ENCODE measurements at regions not wholly inside any gene's neighbourhood (a gene's known extent, or its start where the extent isn't known, plus 50 kb on each side); places are given as distances from the start of the nearest gene placed in this dataset.

DNA sequence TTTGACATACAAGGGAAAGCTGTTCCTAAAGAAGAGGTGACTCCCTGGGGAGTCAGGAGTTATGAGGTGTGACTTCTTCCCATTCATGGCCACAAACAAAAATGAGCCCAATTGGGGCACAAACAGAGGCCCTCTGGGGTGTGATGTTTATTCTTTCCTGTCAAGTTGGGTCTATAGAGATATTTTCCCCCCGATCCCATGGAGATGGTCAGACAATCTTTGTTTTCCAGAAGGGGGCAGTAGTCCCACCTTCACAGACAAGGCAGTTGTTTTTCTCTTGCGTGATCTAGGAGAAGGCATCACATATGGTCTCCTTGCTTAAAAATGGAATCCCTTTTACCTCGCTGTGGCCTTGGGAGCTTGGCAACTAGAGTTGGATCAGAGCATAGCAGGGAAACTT, 110.3 kb downstream of the MFSD1 start (continued):
- TF ChIP-seq, protein P1, sequence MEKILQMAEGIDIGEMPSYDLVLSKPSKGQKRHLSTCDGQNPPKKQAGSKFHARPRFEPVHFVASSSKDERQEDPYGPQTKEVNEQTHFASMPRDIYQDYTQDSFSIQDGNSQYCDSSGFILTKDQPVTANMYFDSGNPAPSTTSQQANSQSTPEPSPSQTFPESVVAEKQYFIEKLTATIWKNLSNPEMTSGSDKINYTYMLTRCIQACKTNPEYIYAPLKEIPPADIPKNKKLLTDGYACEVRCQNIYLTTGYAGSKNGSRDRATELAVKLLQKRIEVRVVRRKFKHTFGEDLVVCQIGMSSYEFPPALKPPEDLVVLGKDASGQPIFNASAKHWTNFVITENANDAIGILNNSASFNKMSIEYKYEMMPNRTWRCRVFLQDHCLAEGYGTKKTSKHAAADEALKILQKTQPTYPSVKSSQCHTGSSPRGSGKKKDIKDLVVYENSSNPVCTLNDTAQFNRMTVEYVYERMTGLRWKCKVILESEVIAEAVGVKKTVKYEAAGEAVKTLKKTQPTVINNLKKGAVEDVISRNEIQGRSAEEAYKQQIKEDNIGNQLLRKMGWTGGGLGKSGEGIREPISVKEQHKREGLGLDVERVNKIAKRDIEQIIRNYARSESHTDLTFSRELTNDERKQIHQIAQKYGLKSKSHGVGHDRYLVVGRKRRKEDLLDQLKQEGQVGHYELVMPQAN (IDR thresholded peaks at IDR 0.05; ENCODE audit: borderline replicate concordance) = no peak
- TF ChIP-seq FOS (IDR thresholded peaks at IDR 0.05; ENCODE audit: extremely low read depth, insufficient read length) = no peak
- no peak for TF ChIP-seq ZNF143 (CRISPR knock-in tag; IDR thresholded peaks at IDR 0.05)
- TF ChIP-seq NR2C1 (IDR thresholded peaks at IDR 0.05) = no peak
- TF ChIP-seq NR2C1 (tag; IDR thresholded peaks at IDR 0.05) = no peak
- TF ChIP-seq, protein P2, sequence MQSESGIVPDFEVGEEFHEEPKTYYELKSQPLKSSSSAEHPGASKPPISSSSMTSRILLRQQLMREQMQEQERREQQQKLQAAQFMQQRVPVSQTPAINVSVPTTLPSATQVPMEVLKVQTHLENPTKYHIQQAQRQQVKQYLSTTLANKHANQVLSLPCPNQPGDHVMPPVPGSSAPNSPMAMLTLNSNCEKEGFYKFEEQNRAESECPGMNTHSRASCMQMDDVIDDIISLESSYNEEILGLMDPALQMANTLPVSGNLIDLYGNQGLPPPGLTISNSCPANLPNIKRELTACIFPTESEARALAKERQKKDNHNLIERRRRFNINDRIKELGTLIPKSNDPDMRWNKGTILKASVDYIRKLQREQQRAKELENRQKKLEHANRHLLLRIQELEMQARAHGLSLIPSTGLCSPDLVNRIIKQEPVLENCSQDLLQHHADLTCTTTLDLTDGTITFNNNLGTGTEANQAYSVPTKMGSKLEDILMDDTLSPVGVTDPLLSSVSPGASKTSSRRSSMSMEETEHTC (IDR thresholded peaks at IDR 0.05) = no peak
- peak in 1 of 2 experiments; percentile 41; a peak in 2 of 4 replicates for TF ChIP-seq RAD21 (CRISPR knock-in tag; conservative IDR thresholded peaks at IDR 0.05 in 1 of 2, IDR thresholded peaks at IDR 0.05 in 1 of 2)
- no peak for TF ChIP-seq TEAD4 (IDR thresholded peaks at IDR 0.05; ENCODE audit: low read length)
- TF ChIP-seq TEAD4 (CRISPR knock-in tag; IDR thresholded peaks at IDR 0.05; ENCODE audit: borderline replicate concordance) = no peak
- TF ChIP-seq SNIP1 (IDR thresholded peaks at IDR 0.05; ENCODE audit: low read depth) = no peak
- TF ChIP-seq GTF2E2 (tag; IDR thresholded peaks at IDR 0.05) = no peak
